SK-N-SH treated with all-trans-retinoic acid at 6 μM for 48 hours (cell line): ENCODE measurements at regions not wholly inside any gene's neighbourhood (a gene's known extent, or its start where the extent isn't known, plus 50 kb on each side); places are given as distances from the start of the nearest gene placed in this dataset.

Experiments
- ESRRG ChIP-seq: fragments of 250-450 bp; sonication (Bioruptor Pico); IDR thresholded peaks from 2 replicates; pipeline ENCODE4 v1.6.1; 2021; ENCODE audit warnings: mild to moderate bottlenecking
- ZC3H10 ChIP-seq: fragments of 250-450 bp; sonication (Bioruptor Pico); IDR thresholded peaks from 2 replicates; pipeline ENCODE4 v1.5.1; 2021; ENCODE audit warnings: mild to moderate bottlenecking, moderate library complexity
- ZNF70 ChIP-seq: fragments of 450-650 bp; formaldehyde crosslinking; IDR thresholded peaks from 2 replicates; pipeline ENCODE4 v1.5.0; 2020; ENCODE audit warnings: mild to moderate bottlenecking, moderate library complexity

- TF ChIP-seq ESRRG (CRISPR knock-in tag) (no peak), ZNF70 (CRISPR knock-in tag) (no peak), ZC3H10 (CRISPR knock-in tag) (no peak)
Observed at GRCh38 chrX:88416965-88417364, 330.1 kb upstream of the CPXCR1 start.
